ENCODE measurements at regions not wholly inside any gene's neighbourhood (a gene's known extent, or its start where the extent isn't known, plus 50 kb on each side); places are given as distances from the start of the nearest gene placed in this dataset.

DNA sequence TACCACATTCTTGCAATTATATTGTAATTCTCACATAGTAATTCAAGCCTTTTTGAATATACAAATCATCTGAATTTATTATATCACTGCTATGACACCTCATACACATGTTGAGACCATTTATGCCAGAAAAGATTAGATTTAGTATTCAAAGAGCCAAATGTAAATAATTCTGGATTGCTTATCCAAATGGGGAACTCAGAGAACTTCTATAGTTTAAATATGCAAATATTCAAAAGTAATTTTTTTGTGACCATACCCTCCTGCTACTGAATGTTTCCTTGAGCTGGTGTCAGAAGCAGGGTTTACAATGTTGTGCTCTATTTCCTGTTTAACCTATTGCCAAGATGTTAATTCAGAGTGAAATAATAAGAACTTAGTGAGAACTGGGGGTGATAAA lies 372.2 kb downstream of the TRIML1 start:
- no peak for DNase-seq
- Mint-ChIP-seq H3K4me1 (no peaks in the 10 kb centered on the region), H3K27me3 (no peaks in the 10 kb centered on the region), H3K9me3 (peaks cover 21% of the 10 kb centered on the region), H3K4me3 (no peak overlapping the region), H3K36me3 (ENCODE audit: low read depth) (no peaks in the 10 kb centered on the region), H3K27ac (no peak overlapping the region)
- CTCF ChIA-PET: no interaction called here
- POLR2A ChIA-PET: no interaction called here

DNA sequence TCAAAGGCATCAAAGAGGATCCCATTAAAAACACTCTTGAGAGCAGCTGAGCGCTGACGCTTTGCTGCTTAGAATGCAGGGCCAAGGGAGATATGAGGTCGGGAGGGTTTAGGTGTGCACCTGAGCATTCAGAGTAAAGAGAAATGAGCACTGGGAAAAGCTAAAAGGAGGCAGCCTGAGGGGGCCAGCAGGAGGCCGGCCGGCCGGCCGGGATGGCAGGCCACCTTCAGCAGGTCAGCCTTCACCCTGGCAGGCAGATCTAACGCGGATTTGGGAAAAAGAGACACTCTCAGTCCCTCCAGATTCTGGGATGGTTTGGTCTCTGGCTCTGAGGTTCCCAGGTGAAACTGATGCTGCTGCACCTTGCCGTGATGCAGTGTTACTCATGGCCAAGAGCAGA lies 393.5 kb downstream of the TRIML1 start:
- Mint-ChIP-seq H3K9me3 (peaks cover 14% of the 10 kb centered on the region), H3K27ac (no peak overlapping the region), H3K4me3 (no peak overlapping the region), H3K27me3 (no peaks in the 10 kb centered on the region), H3K4me1 (no peaks in the 10 kb centered on the region), H3K36me3 (ENCODE audit: low read depth) (no peaks in the 10 kb centered on the region)
- no peak for DNase-seq
- ChIA-PET POLR2A (no interaction called here), CTCF (no interaction called here)

DNA sequence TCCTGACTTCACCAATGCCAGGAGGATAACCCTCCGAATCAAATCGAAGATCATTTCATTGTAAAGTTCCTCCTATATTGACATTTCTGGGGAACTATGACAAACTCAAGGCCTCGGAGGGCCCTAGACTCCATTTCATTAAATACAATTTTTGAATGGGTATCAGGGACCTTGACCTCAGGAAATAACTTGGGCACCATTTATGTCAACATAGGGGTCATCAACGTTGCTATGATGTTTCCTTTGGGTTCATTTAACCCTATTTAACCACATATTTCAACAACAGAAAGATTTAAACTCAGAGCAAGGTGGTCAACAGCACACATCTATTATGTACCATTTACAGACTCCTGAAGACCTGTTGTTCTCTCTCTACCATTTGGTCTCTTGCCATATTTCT lies 395.1 kb downstream of the TRIML1 start:
- no peak overlapping the region for H3K27ac Mint-ChIP-seq
- peaks cover 19% of the 10 kb centered on the region for H3K9me3 Mint-ChIP-seq
- ChIA-PET POLR2A (no interaction called here), CTCF (no interaction called here)
- H3K4me3 Mint-ChIP-seq: no peak overlapping the region
- H3K27me3 Mint-ChIP-seq: no peaks in the 10 kb centered on the region
- H3K4me1 Mint-ChIP-seq: no peaks in the 10 kb centered on the region
- DNase-seq: no peak
- H3K36me3 Mint-ChIP-seq (ENCODE audit: low read depth): no peaks in the 10 kb centered on the region

DNA sequence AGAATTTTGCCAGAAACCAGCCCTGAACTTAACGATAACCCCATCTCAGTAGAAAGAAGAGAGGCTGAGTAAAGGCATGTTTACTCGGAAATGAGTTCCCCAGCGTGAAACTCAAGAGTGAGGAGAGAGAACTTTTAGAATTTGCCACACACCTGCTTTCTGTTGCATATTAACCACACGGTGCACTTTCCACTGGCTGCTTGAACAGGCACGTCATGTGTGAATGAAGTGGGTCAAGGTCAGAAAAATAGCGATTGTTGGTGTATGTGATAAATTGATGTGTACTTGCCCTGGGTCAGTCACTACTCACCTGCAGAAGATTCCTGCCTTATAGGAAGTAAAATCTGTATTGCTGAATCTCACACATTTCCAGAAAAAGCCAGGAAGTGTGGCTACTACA lies 395.7 kb downstream of the TRIML1 start:
- CTCF ChIA-PET: no interaction called here
- DNase-seq: no peak
- Mint-ChIP-seq H3K4me1 (no peaks in the 10 kb centered on the region), H3K27me3 (no peaks in the 10 kb centered on the region), H3K4me3 (no peak overlapping the region), H3K9me3 (peaks cover 20% of the 10 kb centered on the region), H3K36me3 (ENCODE audit: low read depth) (no peaks in the 10 kb centered on the region), H3K27ac (no peak overlapping the region)
- POLR2A ChIA-PET: no interaction called here

DNA sequence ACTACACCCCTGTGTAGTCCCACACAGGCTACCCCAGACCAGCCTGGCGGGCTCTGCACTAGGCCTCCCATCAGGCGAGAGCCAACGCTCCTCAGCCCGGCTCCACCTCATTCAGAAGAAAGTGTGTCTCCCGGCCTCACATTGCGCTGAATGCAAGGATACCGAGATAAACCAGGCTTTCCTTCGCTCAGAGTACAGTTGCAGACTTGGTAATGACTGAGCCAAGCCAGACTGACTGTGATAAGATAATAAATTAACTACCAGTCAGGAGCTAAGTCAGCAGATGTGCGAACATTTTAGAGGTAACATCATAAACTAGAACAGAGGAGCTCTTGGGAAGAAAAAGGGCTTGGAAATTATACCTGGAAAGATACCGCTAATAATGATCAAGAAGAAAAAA lies 397.6 kb downstream of the TRIML1 start:
- ChIA-PET CTCF (no interaction called here), POLR2A (no interaction called here)
- DNase-seq: no peak
- Mint-ChIP-seq H3K9me3 (peaks cover 15% of the 10 kb centered on the region), H3K27ac (no peak overlapping the region), H3K36me3 (ENCODE audit: low read depth) (no peaks in the 10 kb centered on the region), H3K4me3 (no peak overlapping the region), H3K27me3 (no peaks in the 10 kb centered on the region), H3K4me1 (no peaks in the 10 kb centered on the region)

DNA sequence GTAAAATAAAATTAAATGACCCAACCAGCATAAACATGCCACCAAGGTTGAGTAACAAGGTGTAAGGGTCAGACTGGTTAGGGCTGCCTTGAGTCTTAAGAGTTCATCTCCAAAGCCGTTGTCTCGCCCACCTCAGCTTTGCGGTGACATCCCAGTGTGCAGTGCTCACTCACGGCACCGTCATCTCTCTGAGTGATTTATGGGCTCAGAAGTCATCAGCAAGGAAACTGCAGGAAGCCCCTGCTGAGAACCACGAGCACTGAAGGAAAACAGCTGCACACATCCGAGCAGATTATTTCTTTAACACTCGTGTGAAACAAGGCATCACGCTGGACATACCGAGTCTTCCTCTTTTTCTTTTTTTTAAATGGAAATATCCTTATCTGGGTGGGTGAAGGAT lies 411.1 kb downstream of the TRIML1 start:
- H3K27ac Mint-ChIP-seq: no peak overlapping the region
- no peak for DNase-seq
- ChIA-PET POLR2A (no interaction called here), CTCF (no interaction called here)
- no peak overlapping the region for H3K4me3 Mint-ChIP-seq
- H3K36me3 Mint-ChIP-seq (ENCODE audit: low read depth): no peaks in the 10 kb centered on the region
- no peaks in the 10 kb centered on the region for H3K4me1 Mint-ChIP-seq
- no peaks in the 10 kb centered on the region for H3K27me3 Mint-ChIP-seq
- H3K9me3 Mint-ChIP-seq: peaks cover 20% of the 10 kb centered on the region

DNA sequence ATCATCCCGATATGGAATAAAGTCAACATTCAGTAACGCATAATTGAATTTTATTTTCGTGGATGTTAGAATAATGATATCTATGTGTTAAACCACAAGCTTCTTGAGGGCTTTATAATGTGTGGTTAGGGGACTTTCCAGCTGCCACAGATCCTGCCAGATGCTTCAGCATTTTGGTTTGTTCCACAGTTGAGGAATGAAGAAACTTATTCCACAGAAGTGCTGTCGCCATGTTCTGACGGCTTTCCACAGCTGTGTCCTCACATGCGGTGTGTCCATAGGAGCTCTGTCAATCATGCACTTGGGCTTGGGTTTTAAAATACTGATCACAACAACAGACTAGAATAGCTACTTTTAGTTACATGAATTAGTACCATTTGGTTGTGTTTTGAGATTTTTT lies 411.9 kb downstream of the TRIML1 start:
- Mint-ChIP-seq H3K27ac (no peak overlapping the region), H3K4me3 (no peak overlapping the region), H3K4me1 (no peaks in the 10 kb centered on the region), H3K9me3 (peaks cover 21% of the 10 kb centered on the region), H3K27me3 (no peaks in the 10 kb centered on the region), H3K36me3 (ENCODE audit: low read depth) (no peaks in the 10 kb centered on the region)
- CTCF ChIA-PET: no interaction called here
- POLR2A ChIA-PET: no interaction called here
- DNase-seq: no peak

DNA sequence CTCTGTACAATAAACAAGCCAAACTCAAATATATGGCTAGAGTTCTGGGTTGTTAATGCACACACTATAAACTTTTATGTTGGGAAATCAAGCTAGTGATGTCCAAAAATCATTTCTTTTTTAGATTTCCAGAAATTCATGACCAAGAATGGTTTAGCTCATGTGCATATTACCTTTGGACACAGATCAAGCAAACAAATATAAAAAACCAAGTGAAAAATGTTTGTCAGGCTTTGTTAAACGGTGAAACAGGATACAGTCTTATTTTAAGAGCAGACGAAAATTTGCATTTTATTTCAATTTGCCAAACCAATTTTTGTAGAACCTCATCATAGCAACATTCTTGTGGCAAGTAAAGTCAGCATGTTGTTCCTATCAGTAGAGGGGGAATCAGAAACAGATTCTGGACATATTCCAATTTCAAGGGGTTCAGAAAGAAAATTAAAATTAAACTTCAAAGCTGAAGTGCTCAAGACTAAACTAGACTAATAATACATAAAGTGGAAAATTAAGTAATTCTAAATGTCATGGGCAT lies 413.6 kb downstream of the TRIML1 start:
- POLR2A ChIA-PET: no interaction called here
- H3K4me1 Mint-ChIP-seq: no peaks in the 10 kb centered on the region
- H3K4me3 Mint-ChIP-seq: no peak overlapping the region
- H3K27me3 Mint-ChIP-seq: no peaks in the 10 kb centered on the region
- no peak for DNase-seq
- peaks cover 23% of the 10 kb centered on the region for H3K9me3 Mint-ChIP-seq
- no peak overlapping the region for H3K27ac Mint-ChIP-seq
- CTCF ChIA-PET: no interaction called here
- no peaks in the 10 kb centered on the region for H3K36me3 Mint-ChIP-seq (ENCODE audit: low read depth)

DNA sequence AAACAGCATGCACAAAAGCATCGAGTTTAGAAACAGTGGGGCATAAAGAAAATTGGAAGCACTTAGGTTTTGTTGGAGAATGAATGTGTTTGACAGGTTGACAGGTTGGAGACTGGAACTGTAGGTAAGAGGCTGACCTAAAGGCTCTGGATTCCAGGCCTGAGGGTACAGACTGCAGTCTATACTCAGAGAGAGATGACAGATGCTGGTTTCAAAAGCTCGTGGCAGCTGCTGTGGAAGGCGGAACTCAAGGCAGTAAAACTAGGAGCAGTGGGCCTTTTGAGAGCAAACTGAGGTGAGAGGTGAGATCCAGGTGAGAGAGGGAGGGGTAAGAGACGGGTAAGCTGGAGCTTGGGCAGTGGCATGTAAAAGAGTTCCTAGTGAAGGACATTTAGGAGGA lies 415.2 kb downstream of the TRIML1 start:
- H3K4me3 Mint-ChIP-seq: no peak overlapping the region

DNA sequence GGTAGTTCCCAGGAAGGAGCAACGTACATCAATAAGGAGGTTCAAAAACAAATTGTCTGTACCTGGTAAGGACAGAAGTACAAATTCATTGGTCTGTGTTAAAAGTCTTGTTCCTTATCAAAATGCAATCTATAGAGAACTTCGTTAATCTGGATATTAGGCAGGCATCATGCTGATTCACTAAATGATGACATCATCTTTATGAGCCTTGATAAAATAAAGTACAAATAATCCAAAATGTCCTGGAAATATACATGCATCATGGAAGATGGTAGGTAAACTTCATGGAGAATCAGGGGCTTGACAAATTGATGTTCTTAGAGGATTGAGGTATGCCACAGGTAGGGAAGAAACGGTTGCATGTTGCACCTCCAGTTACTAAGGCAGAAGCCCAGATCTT lies 433.9 kb downstream of the TRIML1 start:
- H3K4me1 Mint-ChIP-seq: no peaks in the 10 kb centered on the region
- H3K27ac Mint-ChIP-seq: no peak overlapping the region
- DNase-seq: no peak
- H3K9me3 Mint-ChIP-seq: peaks cover 25% of the 10 kb centered on the region
- H3K4me3 Mint-ChIP-seq: no peak overlapping the region
- ChIA-PET POLR2A (no interaction called here), CTCF (no interaction called here)
- no peaks in the 10 kb centered on the region for H3K27me3 Mint-ChIP-seq
- no peaks in the 10 kb centered on the region for H3K36me3 Mint-ChIP-seq (ENCODE audit: low read depth)

More for the DNA sequence above, 415.2 kb downstream of the TRIML1 start:
- H3K27me3 Mint-ChIP-seq: no peaks in the 10 kb centered on the region
- CTCF ChIA-PET: no interaction called here
- peaks cover 20% of the 10 kb centered on the region for H3K9me3 Mint-ChIP-seq
- DNase-seq: no peak
- no peak overlapping the region for H3K27ac Mint-ChIP-seq
- POLR2A ChIA-PET: no interaction called here
- H3K36me3 Mint-ChIP-seq (ENCODE audit: low read depth): no peaks in the 10 kb centered on the region
- H3K4me1 Mint-ChIP-seq: no peaks in the 10 kb centered on the region

DNA sequence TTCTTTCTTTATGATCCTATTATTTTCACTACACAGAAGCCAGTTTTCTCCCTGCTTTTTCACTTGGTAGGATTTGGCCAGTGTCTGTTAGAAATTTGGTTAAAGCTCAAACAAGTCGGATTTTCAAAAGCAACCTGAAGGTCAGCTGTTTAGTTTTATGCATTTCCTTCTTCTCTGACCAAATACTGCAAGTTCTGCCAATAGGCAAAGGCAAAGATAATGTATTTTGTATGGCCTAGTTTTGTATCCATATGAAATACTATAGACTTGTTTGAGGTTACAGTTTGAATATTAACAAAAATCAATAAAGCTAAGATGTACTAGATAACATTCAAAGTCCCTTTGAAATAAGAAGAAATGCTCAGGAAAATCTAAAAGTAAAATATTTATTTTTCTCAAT lies 439.4 kb downstream of the TRIML1 start:
- H3K9me3 Mint-ChIP-seq: peaks cover 23% of the 10 kb centered on the region
- H3K27ac Mint-ChIP-seq: no peak overlapping the region
- H3K4me3 Mint-ChIP-seq: no peak overlapping the region
- POLR2A ChIA-PET: no interaction called here
- CTCF ChIA-PET: no interaction called here
- no peaks in the 10 kb centered on the region for H3K4me1 Mint-ChIP-seq
- no peak for DNase-seq
- H3K27me3 Mint-ChIP-seq: no peaks in the 10 kb centered on the region
- no peaks in the 10 kb centered on the region for H3K36me3 Mint-ChIP-seq (ENCODE audit: low read depth)

DNA sequence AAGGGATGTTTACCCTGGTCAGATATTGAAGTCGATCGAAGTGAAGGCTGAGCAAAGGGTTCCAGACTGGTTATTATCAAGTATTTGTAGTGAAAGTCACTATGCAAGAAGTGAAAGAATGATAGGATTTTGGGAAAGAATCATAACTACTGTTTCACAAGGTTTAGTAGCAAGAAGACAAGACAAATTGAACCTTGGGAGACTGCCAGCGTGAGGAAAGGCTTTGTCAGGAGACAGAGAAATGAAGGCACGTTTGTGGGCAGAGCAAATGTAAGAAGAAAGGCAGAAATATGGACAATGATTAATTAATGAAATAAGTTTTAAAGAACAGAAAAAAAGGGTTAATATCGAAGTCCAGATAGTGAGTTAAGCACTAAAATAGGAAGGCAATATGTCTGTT lies 456.8 kb downstream of the TRIML1 start:
- POLR2A ChIA-PET: no interaction called here
- no peaks in the 10 kb centered on the region for H3K4me1 Mint-ChIP-seq
- no peak for DNase-seq
- H3K36me3 Mint-ChIP-seq (ENCODE audit: low read depth): no peaks in the 10 kb centered on the region
- H3K27ac Mint-ChIP-seq: no peak overlapping the region
- CTCF ChIA-PET: no interaction called here
- no peaks in the 10 kb centered on the region for H3K27me3 Mint-ChIP-seq
- peaks cover 8% of the 10 kb centered on the region for H3K9me3 Mint-ChIP-seq
- no peak overlapping the region for H3K4me3 Mint-ChIP-seq

DNA sequence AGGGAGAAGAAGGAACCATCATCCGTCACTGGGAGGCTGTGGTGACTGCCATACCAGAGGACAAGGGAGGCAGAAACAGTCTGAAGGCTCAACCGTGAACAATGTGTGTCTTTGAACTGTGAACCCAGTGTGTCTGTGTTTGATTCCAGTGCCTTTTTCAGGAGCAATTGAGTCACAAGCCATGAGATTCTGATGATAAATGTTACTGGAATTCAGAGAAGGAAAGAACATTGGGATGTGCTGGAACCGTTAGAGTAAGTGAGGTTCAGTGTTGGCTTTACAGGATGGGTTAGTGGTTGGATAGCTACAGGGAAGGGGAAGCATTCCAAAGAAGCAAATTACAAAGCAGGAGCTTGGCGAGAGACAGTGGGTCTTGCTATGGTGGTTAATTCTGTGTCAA lies 464.4 kb downstream of the TRIML1 start:
- ChIA-PET POLR2A (no interaction called here), CTCF (no interaction called here)
- DNase-seq: no peak
- H3K36me3 Mint-ChIP-seq (ENCODE audit: low read depth): no peaks in the 10 kb centered on the region
- H3K27me3 Mint-ChIP-seq: no peaks in the 10 kb centered on the region
- peaks cover 18% of the 10 kb centered on the region for H3K9me3 Mint-ChIP-seq
- no peaks in the 10 kb centered on the region for H3K4me1 Mint-ChIP-seq
- no peak overlapping the region for H3K27ac Mint-ChIP-seq
- no peak overlapping the region for H3K4me3 Mint-ChIP-seq

DNA sequence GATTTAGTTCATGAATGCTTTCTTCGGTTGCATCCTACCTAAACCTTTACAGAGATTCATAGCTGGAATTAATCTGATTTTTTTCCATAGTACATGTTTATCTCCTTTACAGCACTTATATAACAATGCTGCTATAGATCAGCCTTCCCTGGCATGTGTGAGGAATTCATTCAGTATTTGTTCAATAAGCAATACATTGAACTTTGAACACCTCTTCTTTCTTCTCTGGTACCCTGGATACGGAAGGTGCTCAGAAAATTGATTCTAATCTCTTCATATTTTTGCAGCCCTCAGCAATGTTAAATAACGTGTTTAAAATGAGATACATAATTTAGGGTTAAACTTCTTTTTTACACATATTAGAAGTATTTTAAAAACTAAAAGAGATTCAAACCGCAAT lies 467.4 kb downstream of the TRIML1 start:
- Mint-ChIP-seq H3K27ac (no peak overlapping the region), H3K4me3 (no peak overlapping the region)
- POLR2A ChIA-PET: no interaction called here

DNA sequence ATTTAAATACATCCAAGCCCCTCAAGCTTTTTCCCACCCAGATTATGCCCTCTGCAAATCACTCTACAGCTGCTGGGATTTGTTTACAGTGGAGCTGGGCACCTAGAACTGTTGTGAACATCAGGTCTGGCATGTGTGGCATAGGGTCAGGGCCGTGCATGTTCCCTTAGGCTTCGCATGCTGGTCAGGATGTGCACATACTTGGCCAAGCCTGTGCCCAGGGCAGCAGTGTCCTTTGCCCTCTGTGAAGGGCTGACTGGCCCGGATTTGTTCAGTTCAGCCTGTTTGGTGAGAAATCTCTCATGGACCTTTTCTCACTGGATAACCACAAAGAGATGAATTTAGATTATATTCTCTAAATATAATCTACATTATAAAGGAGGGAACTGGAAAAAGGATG lies 471.9 kb downstream of the TRIML1 start:
- H3K27me3 Mint-ChIP-seq: no peaks in the 10 kb centered on the region
- POLR2A ChIA-PET: no interaction called here
- CTCF ChIA-PET: no interaction called here
- no peak overlapping the region for H3K4me3 Mint-ChIP-seq
- no peaks in the 10 kb centered on the region for H3K4me1 Mint-ChIP-seq
- DNase-seq: no peak
- peaks cover 3% of the 10 kb centered on the region for H3K9me3 Mint-ChIP-seq
- H3K36me3 Mint-ChIP-seq (ENCODE audit: low read depth): no peaks in the 10 kb centered on the region
- H3K27ac Mint-ChIP-seq: no peak overlapping the region

More for the DNA sequence above, 467.4 kb downstream of the TRIML1 start:
- Mint-ChIP-seq H3K36me3 (ENCODE audit: low read depth) (no peaks in the 10 kb centered on the region), H3K27me3 (no peaks in the 10 kb centered on the region), H3K9me3 (peaks cover 14% of the 10 kb centered on the region), H3K4me1 (no peaks in the 10 kb centered on the region)
- no peak for DNase-seq
- CTCF ChIA-PET: no interaction called here

Data from activated CD4-positive, alpha-beta memory T cell treated with anti-CD3 and anti-CD28 coated beads, Interleukin-2, amount 10 ng/mL, durations not matched to agents 7 days and 5 days (primary cell).